IMR-90 (cell line): ENCODE measurements at regions not wholly inside any gene's neighbourhood (a gene's known extent, or its start where the extent isn't known, plus 50 kb on each side); places are given as distances from the start of the nearest gene placed in this dataset.

ENCODE experiments used
- ATAC-seq: fragments of 200-7000 bp; cut with Tn5 transposase; 2 replicates; pipeline ENCODE4 v1.9.1; 2020; ENCODE audit warnings: low read depth, mild to moderate bottlenecking, moderate library complexity
- BruUV-seq: library from RNA; stranded (reverse); fragments of 400-500 nt; replicated peaks from 2 replicates; lab custom pipeline; 2021; lab: Mats Ljungman, UMichigan
- CTCF ChIA-PET: fragments of 300-600 bp; formaldehyde crosslinking; extraction: SDS; loops from one replicate; lab custom pipeline; 2021; ENCODE audit warnings: antibody characterized with exemption; lab: Yijun Ruan, JAX
- POLR2A ChIA-PET: fragments of 300-600 bp; sonication (Branson Sonifier 250); formaldehyde crosslinking; loops from one replicate; lab custom pipeline; 2022; ENCODE audit warnings: antibody characterized with exemption; ENCODE audit not compliant: unreplicated experiment; lab: Charles Lee
- DNase-seq: peaks from one replicate; pipeline ENCODE4 v3.0.0; 2013
- H2AFZ ChIP-seq: replicated peaks from 2 replicates; pipeline ENCODE3; 2013; ENCODE audit warnings: low read length, mild to moderate bottlenecking; ENCODE audit not compliant: poor library complexity
- H2AK5ac ChIP-seq: 2 replicates; pipeline ENCODE4 v1.6.1; 2013; ENCODE audit warnings: low read depth, low read length, inconsistent platforms
- H2AK9ac ChIP-seq: replicated peaks from 2 replicates; pipeline ENCODE3; 2013; ENCODE audit warnings: mild to moderate bottlenecking, low read depth, low read length, moderate library complexity; ENCODE audit not compliant: poor library complexity
- H2BK120ac ChIP-seq: 2 replicates; pipeline ENCODE4 v1.6.1; 2013; ENCODE audit warnings: low read depth, low read length, inconsistent platforms
- H2BK15ac ChIP-seq: 3 replicates; pipeline ENCODE4 v1.6.1; 2013; ENCODE audit warnings: low read depth, low read length, inconsistent platforms
- H2BK20ac ChIP-seq: 2 replicates; pipeline ENCODE4 v1.6.1; 2013; ENCODE audit warnings: low read depth, mild to moderate bottlenecking, inconsistent platforms, low read length, moderate library complexity
- H2BK5ac ChIP-seq: 2 replicates; pipeline ENCODE4 v1.6.1; 2013; ENCODE audit warnings: mild to moderate bottlenecking, low read depth, low read length, inconsistent platforms; ENCODE audit not compliant: poor library complexity, severe bottlenecking
- H3K14ac ChIP-seq: replicated peaks from 2 replicates; pipeline ENCODE4 v1.6.1; 2013; ENCODE audit warnings: low read depth, low read length, inconsistent platforms
- H3K18ac ChIP-seq: 2 replicates; pipeline ENCODE4 v1.6.1; 2013; ENCODE audit warnings: low read depth, low read length, control low read depth
- H3K23ac ChIP-seq: 2 replicates; pipeline ENCODE4 v1.6.1; 2013; ENCODE audit warnings: low read depth, low read length, inconsistent platforms
- H3K27ac ChIP-seq: 2 replicates; pipeline ENCODE4 v1.5.1; 2013; ENCODE audit warnings: mild to moderate bottlenecking, control low read depth, low read length; ENCODE audit not compliant: insufficient read depth
- H3K27me3 ChIP-seq: 2 replicates; pipeline ENCODE4 v1.6.1; 2013; ENCODE audit warnings: low read length; ENCODE audit not compliant: control insufficient read depth, insufficient read depth
- H3K36me3 ChIP-seq: 2 replicates; pipeline ENCODE4 v1.6.1; 2013; ENCODE audit warnings: low read length, mixed read lengths; ENCODE audit not compliant: control insufficient read depth, insufficient read depth
- H3K4ac ChIP-seq: 2 replicates; pipeline ENCODE4 v1.6.1; 2013; ENCODE audit warnings: low read depth, low read length, inconsistent platforms
- H3K4me1 ChIP-seq: 2 replicates; pipeline ENCODE4 v1.6.1; 2013; ENCODE audit warnings: low read length, mixed read lengths; ENCODE audit not compliant: control insufficient read depth, insufficient read depth
- H3K4me2 ChIP-seq: 2 replicates; pipeline ENCODE4 v1.6.1; 2013; ENCODE audit warnings: low read depth, mild to moderate bottlenecking, control low read depth, low read length, moderate library complexity
- H3K4me3 ChIP-seq: 2 replicates; pipeline ENCODE4 v1.5.1; 2013; ENCODE audit warnings: low read depth, mild to moderate bottlenecking, control low read depth, low read length, moderate library complexity; ENCODE audit not compliant: insufficient read depth
- H3K56ac ChIP-seq: 2 replicates; pipeline ENCODE4 v1.6.1; 2013; ENCODE audit warnings: low read length, inconsistent platforms; ENCODE audit not compliant: insufficient read depth; ENCODE audit errors: extremely low read depth
- H3K79me1 ChIP-seq, 2 experiments: 2 replicates each; pipeline ENCODE4 v1.6.1; 2013; ENCODE audit warnings: low read length in 2 of 2, inconsistent platforms in 1 of 2, low read depth in 1 of 2
- H3K9ac ChIP-seq: 2 replicates; pipeline ENCODE4 v1.6.1; 2013; ENCODE audit warnings: low read depth, low read length, control low read depth
- H3K9me1 ChIP-seq: 2 replicates; pipeline ENCODE4 v1.6.1; 2013; ENCODE audit warnings: low read length, inconsistent platforms; ENCODE audit not compliant: insufficient read depth
- H3K9me3 ChIP-seq: 2 replicates; pipeline ENCODE4 v1.6.1; 2013; ENCODE audit warnings: low read length; ENCODE audit not compliant: control insufficient read depth, insufficient read depth
- H4K20me1 ChIP-seq: 2 replicates; pipeline ENCODE4 v1.6.1; 2013; ENCODE audit warnings: low read length, inconsistent platforms; ENCODE audit not compliant: insufficient read depth
- H4K5ac ChIP-seq: 2 replicates; pipeline ENCODE4 v1.6.1; 2013; ENCODE audit warnings: mild to moderate bottlenecking, low read depth, low read length, control low read depth
- H4K8ac ChIP-seq, 2 experiments: 2 replicates each; pipeline ENCODE4 v1.6.1; 2013; ENCODE audit warnings: low read depth in 2 of 2, low read length in 2 of 2, control low read depth in 1 of 2, inconsistent platforms in 1 of 2
- H4K91ac ChIP-seq: 2 replicates; pipeline ENCODE4 v1.6.1; 2013; ENCODE audit warnings: low read depth, low read length, inconsistent platforms; ENCODE audit not compliant: insufficient read depth
- BHLHE40 ChIP-seq: fragments of 150-350 bp; IDR thresholded peaks from 2 replicates; pipeline ENCODE4 v1.6.1; 2016; ENCODE audit warnings: mild to moderate bottlenecking, low read depth, low read length
- CHD1 ChIP-seq: IDR thresholded peaks from 2 replicates; pipeline ENCODE4 v1.6.1; 2012; ENCODE audit warnings: low read depth, low read length, improper control_type of control experiment
- ELK1 ChIP-seq: fragments of 150-350 bp; IDR thresholded peaks from 2 replicates; pipeline ENCODE4 v1.6.1; 2016; ENCODE audit warnings: low read depth, mild to moderate bottlenecking, low read length, moderate library complexity, borderline replicate concordance
- FOS ChIP-seq: fragments of 150-350 bp; IDR thresholded peaks from 2 replicates; pipeline ENCODE4 v1.6.1; 2016; ENCODE audit warnings: low read depth, low read length
- MAFK ChIP-seq: IDR thresholded peaks from 2 replicates; pipeline ENCODE4 v1.6.1; 2012; ENCODE audit warnings: low read depth, low read length, improper control_type of control experiment
- MAZ ChIP-seq: IDR thresholded peaks from 2 replicates; pipeline ENCODE4 v1.6.1; 2012; ENCODE audit warnings: low read depth, mild to moderate bottlenecking, low read length, improper control_type of control experiment, moderate library complexity, borderline replicate concordance
- MXI1 ChIP-seq: IDR thresholded peaks from 2 replicates; pipeline ENCODE4 v1.6.1; 2012; ENCODE audit warnings: low read depth, mild to moderate bottlenecking, low read length, moderate library complexity, borderline replicate concordance
- NFE2L2 ChIP-seq: fragments of 150-350 bp; IDR thresholded peaks from 2 replicates; pipeline ENCODE4 v1.6.1; 2016; ENCODE audit warnings: low read depth, mild to moderate bottlenecking, low read length
- POLR2A ChIP-seq: IDR thresholded peaks from 2 replicates; pipeline ENCODE4 v1.6.1; 2012; ENCODE audit warnings: mild to moderate bottlenecking, low read depth, low read length
- RAD21 ChIP-seq: IDR thresholded peaks from 2 replicates; pipeline ENCODE4 v1.6.1; 2012; ENCODE audit warnings: low read length, improper control_type of control experiment
- RCOR1 ChIP-seq: IDR thresholded peaks from 2 replicates; pipeline ENCODE4 v1.6.1; 2012; ENCODE audit warnings: mild to moderate bottlenecking, low read length, improper control_type of control experiment; ENCODE audit not compliant: insufficient replicate concordance
- RFX5 ChIP-seq: IDR thresholded peaks from 2 replicates; pipeline ENCODE4 v1.8.0; 2012; ENCODE audit warnings: low read depth, mild to moderate bottlenecking, low read length, moderate library complexity
- SMC3 ChIP-seq: fragments of 150-350 bp; IDR thresholded peaks from 2 replicates; pipeline ENCODE4 v1.6.1; 2016; ENCODE audit warnings: low read depth, mild to moderate bottlenecking, antibody characterized with exemption, low read length, moderate library complexity
- USF2 ChIP-seq: fragments of 150-350 bp; IDR thresholded peaks from 2 replicates; pipeline ENCODE4 v1.6.1; 2017; ENCODE audit warnings: mild to moderate bottlenecking, antibody characterized with exemption, low read length, low read depth
- WGBS, 2 experiments: methylation state at CpG; one replicate each; pipeline versions ENCODE4 v1.1.5 to v1.1.7; 2013; ENCODE audit warnings: missing lambda C conversion rate in 2 of 2; ENCODE audit not compliant: insufficient read length in 1 of 2; ENCODE audit errors: extremely low coverage in 2 of 2; 5-methylcytosine and 5-hydroxymethylcytosine counted together
- dilution Hi-C: fragments of 300-500 bp; cut with HindIII; formaldehyde crosslinking; loops from one replicate; pipeline ENCODE4 v1.14.3; 2018; ENCODE audit warnings: low sequenced_read_pairs; ENCODE audit not compliant: unreplicated experiment
- in situ Hi-C: fragments of 300-500 bp; cut with MboI; formaldehyde crosslinking; loops from 3 replicates; pipeline ENCODE4 v1.14.3; 2019; ENCODE audit warnings: low sequenced_read_pairs, inconsistent platforms, mixed read lengths
- intact Hi-C: fragments of 100-400 bp; cut with micrococcal nuclease; formaldehyde crosslinking; loops from 2 replicates; pipeline ENCODE4 v1.10.0; 2022

- dilution Hi-C loops = no loop called here
- intact Hi-C loops = no loop called here
Measured at GRCh38 chr21:28385845-28386244, 606.8 kb downstream of the LTN1 start.

More at GRCh38 chr21:28385845-28386244, 606.8 kb downstream of the LTN1 start:
- Histone ChIP-seq H2AK5ac (no peak overlapping the region), H3K36me3 (no peaks in the 10 kb centered on the region), H2BK5ac (no peak overlapping the region), H3K23ac (no peak overlapping the region), H4K5ac (no peak overlapping the region), H4K8ac (no peak overlapping the region), H3K9me1 (no peaks in the 10 kb centered on the region), H3K27me3 (no peaks in the 10 kb centered on the region), H3K4me2 (no peak overlapping the region), H3K4ac (no peak overlapping the region), H3K9me3 (no peaks in the 10 kb centered on the region), H3K14ac (no peak overlapping the region), H3K4me3 (no peak overlapping the region), H3K79me1 (no peaks in the 10 kb centered on the region), H3K4me1 (no peaks in the 10 kb centered on the region), H4K20me1 (no peaks in the 10 kb centered on the region), H2AFZ (no peak overlapping the region), H3K27ac (no peak overlapping the region), H4K91ac (no peak overlapping the region), H3K9ac (no peak overlapping the region), H2AK9ac (no peak overlapping the region), H2BK15ac (no peak overlapping the region), H2BK20ac (no peak overlapping the region), H2BK120ac (no peak overlapping the region), H3K18ac (no peak overlapping the region), H3K56ac (no peak overlapping the region)
- ChIA-PET CTCF (interaction anchor here (0.6 kb wide), 1 partner anchor 1078 kb away, joined by 3 read pairs; no protein-coding TSS in a partner anchor), POLR2A (interaction anchor here (0.5 kb wide), 1 partner anchor 29 kb away, joined by 3 read pairs; no protein-coding TSS in a partner anchor)
- TF ChIP-seq RCOR1 = no peak
- no peak for TF ChIP-seq FOS
- no peak for TF ChIP-seq NFE2L2
- TF ChIP-seq BHLHE40 = no peak
- no peak for TF ChIP-seq MAZ
- TF ChIP-seq USF2 = no peak
- no peak for TF ChIP-seq SMC3
- no peak for TF ChIP-seq POLR2A
- TF ChIP-seq MXI1 = no peak
- TF ChIP-seq ELK1 = no peak
- TF ChIP-seq RAD21 = no peak
- no peak for TF ChIP-seq RFX5
- no peak for TF ChIP-seq CHD1
- TF ChIP-seq MAFK = no peak
- DNase-seq (no peak), ATAC-seq (no peak)
- no CpG with 5 or more reads among the region's 1 CpG for WGBS, 2 experiments
- in situ Hi-C loops = no loop called here
- no TSS peak for BruUV-seq
